PFSK-1 (cell line): ENCODE measurements at regions not wholly inside any gene's neighbourhood (a gene's known extent, or its start where the extent isn't known, plus 50 kb on each side); places are given as distances from the start of the nearest gene placed in this dataset.

Experiments used
- FOXP2 ChIP-seq: optimal IDR thresholded peaks from 2 replicates; pipeline ENCODE3; 2011; ENCODE audit warnings: borderline replicate concordance, control low read depth, inconsistent platforms; ENCODE audit not compliant: insufficient read depth; ENCODE audit errors: extremely low read length, extremely low read depth
- POLR2AphosphoS5 ChIP-seq: IDR thresholded peaks from 2 replicates; pipeline ENCODE4 v1.6.1; 2012; ENCODE audit warnings: low read depth, mild to moderate bottlenecking, control low read depth, low read length, moderate library complexity
- REST ChIP-seq, 2 experiments: IDR thresholded peaks; 2 replicates each; pipeline versions ENCODE4 v1.6.1 to v1.8.0; 2011 to 2012; ENCODE audit warnings: low read depth in 2 of 2, low read length in 2 of 2, control low read depth in 1 of 2, inconsistent platforms in 1 of 2, mild to moderate bottlenecking in 1 of 2, moderate library complexity in 1 of 2; ENCODE audit not compliant: insufficient read depth in 1 of 2
- SIN3A ChIP-seq: IDR thresholded peaks from 2 replicates; pipeline ENCODE4 v1.6.1; 2012; ENCODE audit warnings: mild to moderate bottlenecking, low read length, moderate library complexity, borderline replicate concordance; ENCODE audit not compliant: insufficient read depth
- TAF1 ChIP-seq: IDR thresholded peaks from 2 replicates; pipeline ENCODE4 v1.6.1; 2012; ENCODE audit warnings: low read length, control low read depth, borderline replicate concordance; ENCODE audit not compliant: insufficient read depth

- TF ChIP-seq POLR2AphosphoS5 (no peak), REST (IDR thresholded peaks at IDR 0.05; ENCODE audit: insufficient read depth in 1 of 2, low read depth in 2 of 2, low read length in 2 of 2) (no peak), TAF1 (no peak), SIN3A (no peak), FOXP2 (no peak)
Observed at GRCh38 chr15:99480016-99480810, 85.6 kb upstream of the MEF2A start.
